Non-pigmented ciliary epithelial cell (primary cell): ENCODE measurements at regions not wholly inside any gene's neighbourhood (a gene's known extent, or its start where the extent isn't known, plus 50 kb on each side); places are given as distances from the start of the nearest gene placed in this dataset.
A peak's percentile ranks its signal among the peaks of the same experiment; 100 is the strongest.
"Not testable (repeated sequence)": the region's sequence is repeated elsewhere in the genome, so short reads cannot be mapped to it uniquely, and the experiment has no call there.

Experiments
- DNase-seq: peaks from one replicate; pipeline ENCODE4 v3.0.0-alpha.2; 2010; ENCODE audit warnings: low read depth

GRCh38 chr4:33930497-33930896 lies 2313.8 kb downstream of the ARAP2 start:
- DNase-seq, result peak; percentile 11

DNA sequence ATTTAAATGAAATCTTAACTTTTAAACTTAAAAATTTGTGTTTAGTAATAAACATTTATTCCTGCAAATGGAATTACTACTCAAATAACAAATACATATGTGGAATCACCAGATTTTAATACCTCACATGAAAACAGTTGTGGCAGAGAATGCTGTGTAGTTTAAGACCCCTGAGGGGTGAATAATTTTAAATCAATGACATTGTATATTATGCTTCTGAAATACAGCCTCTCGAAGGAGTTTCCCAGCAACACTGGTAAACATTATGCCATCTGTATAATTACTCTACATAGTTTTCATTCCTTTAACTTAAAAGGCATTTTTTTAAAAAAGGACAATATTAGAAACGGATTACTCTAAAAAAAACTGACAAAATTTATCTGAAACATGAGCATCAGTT lies 2313.3 kb downstream of the ARAP2 start:
- DNase-seq, result no peak

DNA sequence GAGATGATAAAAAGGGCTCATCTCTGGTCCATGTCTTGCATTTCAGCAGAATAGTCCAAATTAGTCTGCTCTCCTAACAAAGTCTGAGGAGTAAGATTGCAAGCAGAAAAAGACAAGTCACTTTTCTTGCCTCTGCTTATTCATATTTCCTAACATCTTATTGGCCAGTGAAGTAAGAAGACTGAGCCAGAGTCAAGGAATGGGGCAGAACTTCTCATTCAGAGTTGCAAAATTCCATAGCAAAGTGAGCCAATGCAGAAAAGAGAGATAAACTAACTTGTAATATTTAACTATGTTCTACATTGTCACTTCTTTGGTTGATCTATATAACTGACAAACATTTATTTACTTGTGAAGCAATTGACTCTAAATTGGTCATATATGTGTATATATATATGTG lies 2304.0 kb downstream of the ARAP2 start:
- DNase-seq, result no peak

- no peak for DNase-seq
Measured at GRCh38 chr4:33941854-33942253, 2302.5 kb downstream of the ARAP2 start.

DNA sequence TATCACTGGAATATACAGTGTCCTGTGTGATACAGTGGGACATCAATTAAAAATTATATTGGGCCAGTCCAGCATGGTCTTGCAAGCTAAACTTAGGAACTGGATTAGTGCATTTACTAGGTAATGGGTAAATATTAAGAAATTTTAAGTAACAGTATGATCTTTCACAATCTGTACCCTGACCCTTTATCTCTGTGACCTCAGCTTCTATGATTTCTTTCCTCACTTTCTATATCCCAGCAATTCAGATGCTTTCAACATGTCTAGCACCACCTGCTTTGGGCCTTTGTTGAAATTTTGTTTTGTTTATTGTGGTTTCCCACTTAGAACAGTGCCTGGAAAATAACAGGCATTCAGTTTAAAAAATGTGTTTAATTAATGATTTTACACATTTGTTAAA lies 2295.4 kb downstream of the ARAP2 start:
- no peak for DNase-seq

GRCh38 chr4:33953848-33954247 lies 2290.5 kb downstream of the ARAP2 start:
- not testable (repeated sequence) for DNase-seq

GRCh38 chr4:33954759-33955158 lies 2289.6 kb downstream of the ARAP2 start:
- DNase-seq, result no peak

DNA sequence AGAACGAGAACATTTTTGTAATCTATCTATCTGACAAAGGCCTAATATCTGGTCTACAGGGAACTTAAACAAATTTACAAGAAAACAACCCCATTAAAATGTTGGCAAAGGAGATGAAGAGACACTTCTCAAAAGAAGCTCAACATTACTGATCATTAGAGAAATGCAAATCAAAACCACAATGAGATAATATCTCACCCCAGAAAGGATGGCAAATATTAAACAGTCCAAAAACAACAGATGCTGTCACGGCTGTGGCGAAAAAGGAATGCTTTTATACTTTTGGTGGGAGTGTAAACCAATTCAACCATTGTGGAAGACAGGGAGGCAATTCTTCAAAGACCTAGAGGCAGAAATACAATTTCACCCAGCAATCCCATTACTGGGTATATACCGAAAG lies 2284.8 kb downstream of the ARAP2 start:
- DNase-seq, result no peak

GRCh38 chr4:33961761-33962160 lies 2282.6 kb downstream of the ARAP2 start:
- peak; percentile 27 for DNase-seq

- no peak for DNase-seq
Measured at GRCh38 chr4:33966808-33967207, 2277.5 kb downstream of the ARAP2 start.

DNA sequence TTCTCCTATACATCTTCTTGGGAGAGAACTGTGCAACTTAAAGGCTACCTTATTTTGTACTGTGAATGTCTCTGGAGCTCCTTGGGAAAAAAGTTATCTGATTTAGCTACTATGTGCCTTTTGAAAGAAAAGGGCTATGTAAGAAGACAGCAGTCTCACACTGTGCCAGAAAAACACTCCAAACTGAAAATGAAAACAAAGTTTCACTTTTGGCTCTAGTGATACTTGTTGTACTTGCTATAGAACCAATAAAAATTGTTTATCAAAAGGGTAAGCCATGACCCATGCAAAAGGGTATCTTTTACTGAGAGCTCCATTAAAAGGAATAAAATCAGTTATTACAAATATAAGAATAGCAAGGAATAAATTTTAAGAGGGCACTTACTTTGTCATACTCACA lies 2270.0 kb downstream of the ARAP2 start:
- DNase-seq, result no peak

- no peak for DNase-seq
Measured at GRCh38 chr4:33975995-33976394, 2268.3 kb downstream of the ARAP2 start.

DNA sequence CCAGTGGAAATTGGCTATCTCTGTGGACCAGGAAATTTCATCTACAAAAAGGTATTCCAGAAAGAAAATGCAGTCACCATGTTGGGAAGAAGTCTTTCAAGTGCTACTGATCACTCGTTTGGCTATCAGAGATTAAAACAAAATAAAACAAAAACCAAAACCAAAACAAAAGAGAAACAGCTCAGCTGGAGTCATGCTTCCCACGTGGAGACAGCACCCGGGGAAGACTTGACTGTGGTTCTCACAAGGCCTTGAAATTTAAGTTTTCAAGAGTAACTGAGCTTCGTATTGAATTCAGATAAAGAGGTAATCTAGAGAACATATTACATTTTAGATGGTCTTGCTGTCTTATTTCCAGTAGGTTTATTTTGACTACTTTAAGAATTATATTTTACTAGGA lies 2264.5 kb downstream of the ARAP2 start:
- DNase-seq, result not testable (repeated sequence)

- DNase-seq, result no peak
Measured at GRCh38 chr4:33980361-33980760, 2264.0 kb downstream of the ARAP2 start.

DNA sequence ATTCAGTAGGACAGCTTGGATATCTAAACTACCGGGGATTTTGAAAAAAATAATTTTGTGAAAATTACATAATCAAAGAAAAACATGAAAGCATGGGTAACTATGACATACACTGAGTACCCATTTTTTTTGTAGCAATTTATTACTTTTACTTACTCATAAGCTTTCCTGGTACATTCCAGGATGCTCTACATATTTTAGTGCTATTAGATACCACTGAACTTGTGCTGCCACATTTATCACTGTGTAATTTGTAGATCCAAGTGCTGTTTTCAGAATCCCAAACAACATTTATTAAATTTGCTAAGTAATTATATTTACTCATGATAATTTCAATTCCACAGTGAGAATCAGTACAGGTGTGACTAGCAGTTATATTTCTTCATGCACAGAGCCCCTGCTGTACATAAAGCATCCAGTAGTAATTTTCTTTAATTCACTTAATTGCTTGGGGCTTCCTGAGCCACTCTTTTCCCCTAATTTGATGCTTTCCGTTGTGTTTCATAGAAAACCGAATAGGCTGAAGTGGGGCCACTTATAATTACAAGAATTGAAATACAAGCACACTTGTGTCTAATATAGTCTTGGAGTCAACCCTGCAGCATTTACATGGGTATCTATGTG lies 2254.4 kb downstream of the ARAP2 start:
- no peak for DNase-seq

GRCh38 chr4:33996075-33996718 lies 2248.1 kb downstream of the ARAP2 start:
- DNase-seq, result no peak

DNA sequence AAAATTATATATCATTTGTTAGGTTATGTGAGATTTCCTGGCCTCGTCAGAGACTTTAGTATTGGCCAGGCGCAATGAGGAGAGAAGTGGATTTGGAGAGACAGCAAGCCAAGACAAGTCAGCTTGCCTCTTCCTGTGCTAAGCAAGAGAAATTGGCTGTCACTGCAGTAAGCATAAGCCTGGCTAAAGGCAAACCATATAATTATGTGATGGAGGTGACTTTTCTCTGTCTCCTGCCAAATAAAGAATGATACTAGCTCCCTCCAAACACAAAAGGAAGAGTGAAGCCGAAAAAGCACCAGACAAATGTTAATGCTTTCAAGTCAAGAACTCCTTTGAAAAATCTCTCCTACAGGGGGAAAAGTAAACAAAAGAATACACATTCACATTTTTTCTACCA lies 2246.0 kb downstream of the ARAP2 start:
- DNase-seq, result no peak

- no peak for DNase-seq
Measured at GRCh38 chr4:34000356-34000755, 2244.0 kb downstream of the ARAP2 start.

DNA sequence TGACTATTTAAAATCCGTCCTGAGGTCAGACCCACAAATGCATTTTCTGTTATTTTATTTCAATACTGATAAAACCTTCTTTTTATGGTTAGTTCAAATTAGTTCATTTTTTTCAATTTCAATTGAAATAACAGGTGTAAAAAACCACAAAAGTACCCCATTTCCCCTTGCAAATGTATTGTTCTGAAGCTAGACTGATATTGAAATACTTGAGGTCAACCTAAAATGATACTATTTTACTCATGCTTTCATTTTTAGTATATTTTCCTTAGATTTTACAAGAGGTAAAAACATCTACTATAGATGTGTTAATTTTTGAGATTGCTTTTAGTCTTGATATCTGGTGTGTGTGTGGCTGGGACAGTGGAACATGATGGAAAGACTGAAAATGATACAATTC lies 2237.8 kb downstream of the ARAP2 start:
- DNase-seq, result not testable (repeated sequence)

DNA sequence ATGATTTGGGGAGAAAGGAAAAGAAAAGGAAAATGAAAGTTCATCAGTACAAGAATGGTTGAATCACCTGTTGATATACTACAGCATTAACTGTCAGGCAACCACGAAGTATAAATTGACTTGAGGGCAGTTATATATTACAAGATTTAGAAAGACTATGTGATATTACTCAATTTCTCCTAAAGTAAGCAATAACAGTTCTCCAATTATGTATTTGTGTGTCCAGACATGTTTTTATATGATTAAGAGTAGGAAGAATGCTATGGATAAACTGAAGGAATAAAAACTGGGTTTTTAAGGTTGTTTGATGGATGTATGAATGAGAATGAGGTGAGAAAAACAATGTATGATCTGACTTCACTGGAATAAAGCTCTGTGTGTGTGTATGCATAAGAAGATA lies 2234.4 kb downstream of the ARAP2 start:
- no peak for DNase-seq

- no peak for DNase-seq
Measured at GRCh38 chr4:34010751-34011519, 2233.4 kb downstream of the ARAP2 start.

- DNase-seq, result no peak
Measured at GRCh38 chr4:34035225-34035624, 2209.1 kb downstream of the ARAP2 start.

- no peak for DNase-seq
Measured at GRCh38 chr4:34037280-34037679, 2207.0 kb downstream of the ARAP2 start.
